ENCODE measurements at regions not wholly inside any gene's neighbourhood (a gene's known extent, or its start where the extent isn't known, plus 50 kb on each side); places are given as distances from the start of the nearest gene placed in this dataset.

DNA sequence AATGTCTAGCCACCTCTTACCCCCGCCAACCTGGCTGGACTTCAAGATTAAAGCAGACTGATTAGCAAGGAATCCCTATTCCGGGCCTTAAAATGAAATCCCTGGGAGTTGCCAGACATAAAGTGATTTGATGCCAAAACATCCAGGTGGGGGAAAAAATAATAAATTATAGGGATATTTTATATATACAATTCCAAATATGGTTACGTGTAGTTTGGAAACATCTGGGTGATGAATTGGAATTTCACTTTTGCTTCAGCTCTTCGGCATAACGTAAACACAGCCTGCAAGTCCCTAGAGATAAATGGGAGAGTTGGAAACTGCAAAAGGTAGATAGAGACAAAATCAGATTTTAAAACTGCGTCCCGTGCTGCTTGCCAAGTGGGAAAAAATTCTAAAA lies 545.5 kb upstream of the MDFIC2 start:
- no peaks in the 10 kb centered on the region for H3K9me3 ChIP-seq
- no peaks in the 10 kb centered on the region for H3K4me1 ChIP-seq
- H3K27ac ChIP-seq: no peak overlapping the region
- peak overlapping the region in 2 of 3 donors; percentile 20 to 30 for H3K4me3 ChIP-seq
- TF ChIP-seq, protein P1, sequence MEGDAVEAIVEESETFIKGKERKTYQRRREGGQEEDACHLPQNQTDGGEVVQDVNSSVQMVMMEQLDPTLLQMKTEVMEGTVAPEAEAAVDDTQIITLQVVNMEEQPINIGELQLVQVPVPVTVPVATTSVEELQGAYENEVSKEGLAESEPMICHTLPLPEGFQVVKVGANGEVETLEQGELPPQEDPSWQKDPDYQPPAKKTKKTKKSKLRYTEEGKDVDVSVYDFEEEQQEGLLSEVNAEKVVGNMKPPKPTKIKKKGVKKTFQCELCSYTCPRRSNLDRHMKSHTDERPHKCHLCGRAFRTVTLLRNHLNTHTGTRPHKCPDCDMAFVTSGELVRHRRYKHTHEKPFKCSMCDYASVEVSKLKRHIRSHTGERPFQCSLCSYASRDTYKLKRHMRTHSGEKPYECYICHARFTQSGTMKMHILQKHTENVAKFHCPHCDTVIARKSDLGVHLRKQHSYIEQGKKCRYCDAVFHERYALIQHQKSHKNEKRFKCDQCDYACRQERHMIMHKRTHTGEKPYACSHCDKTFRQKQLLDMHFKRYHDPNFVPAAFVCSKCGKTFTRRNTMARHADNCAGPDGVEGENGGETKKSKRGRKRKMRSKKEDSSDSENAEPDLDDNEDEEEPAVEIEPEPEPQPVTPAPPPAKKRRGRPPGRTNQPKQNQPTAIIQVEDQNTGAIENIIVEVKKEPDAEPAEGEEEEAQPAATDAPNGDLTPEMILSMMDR (IDR thresholded peaks at IDR 0.05): no peak
- TF ChIP-seq POLR2A (IDR thresholded peaks at IDR 0.05) (no peak), POLR2AphosphoS5 (IDR thresholded peaks at IDR 0.05) (no peak)
- H3K36me3 ChIP-seq: no peaks in the 10 kb centered on the region
- DNase-seq (ENCODE audit: low spot score in 2 of 2): no peak
- H3K27me3 ChIP-seq: no peaks in the 10 kb centered on the region
- intact Hi-C loops (cut with DNase I; ENCODE audit: low total_unique reads): no loop called here

DNA sequence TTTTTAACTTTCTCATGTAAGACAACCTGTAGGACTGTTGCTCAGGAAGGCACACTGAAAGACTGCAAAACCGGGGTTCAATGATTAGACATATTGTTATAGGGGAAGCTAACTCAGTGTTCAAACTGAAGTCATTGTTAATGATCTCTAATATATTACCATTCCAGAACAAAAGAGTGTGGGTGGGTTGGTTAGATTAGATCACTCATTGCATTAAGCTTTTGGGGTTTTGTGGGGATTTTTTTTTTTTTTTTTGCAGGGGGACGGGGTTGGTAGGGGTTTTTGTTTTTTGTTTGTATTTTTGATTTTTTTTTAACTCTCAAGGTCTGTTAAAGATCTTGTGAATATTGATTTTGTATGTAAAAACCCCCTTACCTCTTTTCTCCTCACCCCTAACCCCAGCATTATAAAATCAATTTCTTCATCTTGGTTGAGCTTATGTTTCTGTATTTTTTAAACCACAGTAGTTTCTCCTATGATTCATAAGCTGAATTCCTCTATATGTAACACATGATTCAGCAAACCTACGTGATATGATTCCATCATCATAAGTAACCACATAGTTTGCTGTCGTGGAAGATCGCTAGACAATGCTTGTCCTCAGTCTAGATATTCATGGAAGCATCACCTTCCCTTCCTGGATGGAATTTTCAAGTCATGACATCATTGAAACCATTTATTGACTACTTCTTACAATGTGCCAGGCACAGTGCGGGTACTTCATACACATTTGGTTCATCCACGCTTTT lies 544.1 kb upstream of the MDFIC2 start:
- Histone ChIP-seq H3K27ac (no peak overlapping the region), H3K4me1 (no peaks in the 10 kb centered on the region), H3K9me3 (no peaks in the 10 kb centered on the region), H3K27me3 (no peaks in the 10 kb centered on the region), H3K36me3 (no peaks in the 10 kb centered on the region), H3K4me3 (no peak overlapping the region)
- no peak for DNase-seq (ENCODE audit: low spot score in 2 of 2)
- intact Hi-C loops (cut with DNase I; ENCODE audit: low total_unique reads): no loop called here
- TF ChIP-seq POLR2A (IDR thresholded peaks at IDR 0.05) (no peak), POLR2AphosphoS5 (IDR thresholded peaks at IDR 0.05) (no peak)
- TF ChIP-seq, protein P1 (IDR thresholded peaks at IDR 0.05): no peak

DNA sequence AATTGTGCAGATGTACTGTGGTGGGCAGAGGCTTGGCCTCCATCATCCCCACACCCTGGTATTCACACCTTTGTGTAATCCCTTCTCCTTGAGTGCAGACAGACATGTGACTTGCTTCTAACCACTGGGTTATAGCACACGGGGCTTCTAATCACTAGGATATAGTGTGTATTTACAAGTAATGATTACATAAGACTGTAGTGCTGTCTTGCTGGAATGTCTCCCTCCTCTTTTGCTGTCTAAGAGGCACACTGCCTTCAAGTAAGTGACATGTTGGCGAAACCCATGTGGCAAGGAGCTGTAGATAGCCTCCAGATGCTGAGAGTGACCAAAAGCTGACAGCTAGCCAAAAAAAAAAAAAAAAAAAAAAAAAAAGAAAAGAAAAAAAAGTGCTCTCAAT lies 542.7 kb upstream of the MDFIC2 start:
- TF ChIP-seq POLR2A (IDR thresholded peaks at IDR 0.05) (no peak), POLR2AphosphoS5 (IDR thresholded peaks at IDR 0.05) (no peak)
- TF ChIP-seq, protein P1 (IDR thresholded peaks at IDR 0.05): no peak
- Histone ChIP-seq H3K27ac (no peak overlapping the region), H3K9me3 (no peaks in the 10 kb centered on the region), H3K4me3 (no peak overlapping the region), H3K36me3 (no peaks in the 10 kb centered on the region), H3K27me3 (no peaks in the 10 kb centered on the region), H3K4me1 (no peaks in the 10 kb centered on the region)
- DNase-seq (ENCODE audit: low spot score in 2 of 2): no peak
- intact Hi-C loops (cut with DNase I; ENCODE audit: low total_unique reads): no loop called here

DNA sequence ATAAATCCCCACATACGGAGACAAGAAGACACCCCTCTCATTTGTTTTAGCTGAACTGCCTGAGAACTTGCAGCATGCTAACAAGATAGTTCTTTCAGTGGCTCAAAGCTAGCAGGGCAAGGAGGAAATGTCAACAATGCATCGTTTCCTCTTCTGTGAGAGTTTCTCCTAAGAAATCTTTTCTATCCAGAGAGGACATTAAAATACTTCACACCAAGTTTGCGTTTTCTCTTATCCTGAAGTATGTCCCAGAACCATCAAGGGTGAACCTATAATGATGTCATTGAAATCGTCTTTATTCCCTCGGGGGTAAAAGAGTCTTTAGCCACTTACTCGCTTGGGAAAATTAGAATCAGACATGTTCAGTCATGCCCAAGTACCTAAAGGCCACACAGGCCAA lies 541.7 kb upstream of the MDFIC2 start:
- TF ChIP-seq, protein P1 (IDR thresholded peaks at IDR 0.05): no peak
- TF ChIP-seq POLR2A (IDR thresholded peaks at IDR 0.05): no peak
- TF ChIP-seq POLR2AphosphoS5 (IDR thresholded peaks at IDR 0.05): no peak

DNA sequence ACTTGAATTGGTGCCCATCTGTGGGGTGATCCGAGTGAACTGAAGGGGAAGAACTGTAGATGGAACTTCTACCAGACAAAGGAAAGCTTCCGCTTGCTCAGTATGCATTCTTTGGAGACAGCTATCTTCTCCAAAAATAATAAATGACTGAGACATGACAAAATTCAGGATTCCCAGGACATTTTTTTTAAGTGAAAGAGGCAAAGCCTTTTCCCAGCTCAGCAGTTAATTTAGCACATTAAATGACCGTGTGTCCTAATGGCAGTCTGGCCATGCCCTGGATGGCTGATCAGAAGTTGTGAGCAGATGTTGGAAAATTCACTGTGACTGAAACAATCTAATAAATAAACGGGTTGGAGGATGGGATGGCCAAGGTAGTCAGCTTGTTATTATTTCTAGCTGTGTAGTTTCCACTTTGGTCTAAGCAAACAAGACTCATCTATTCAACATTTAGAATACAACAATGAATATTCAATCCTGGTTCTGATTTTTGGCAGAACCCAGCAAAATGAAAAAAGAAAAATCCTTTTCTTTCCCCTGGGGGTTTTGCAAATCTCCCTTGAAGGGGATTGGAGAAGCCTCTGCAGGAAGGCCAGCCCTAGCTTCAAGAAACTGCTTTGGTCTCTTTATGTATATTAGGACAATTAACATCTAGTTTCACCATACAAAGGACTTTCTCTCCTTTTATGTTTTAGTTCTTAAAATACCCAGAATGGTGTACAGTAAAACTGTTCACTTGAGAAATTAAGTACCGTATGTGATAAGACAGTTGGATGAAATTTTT lies 540.9 kb upstream of the MDFIC2 start:
- no peak for DNase-seq (ENCODE audit: low spot score in 2 of 2)
- no peaks in the 10 kb centered on the region for H3K4me1 ChIP-seq
- H3K36me3 ChIP-seq: no peaks in the 10 kb centered on the region
- H3K27ac ChIP-seq: no peak overlapping the region
- H3K4me3 ChIP-seq: no peak overlapping the region
- intact Hi-C loops (cut with DNase I; ENCODE audit: low total_unique reads): no loop called here
- TF ChIP-seq POLR2A (IDR thresholded peaks at IDR 0.05) (no peak), POLR2AphosphoS5 (IDR thresholded peaks at IDR 0.05) (no peak)
- TF ChIP-seq, protein P1 (IDR thresholded peaks at IDR 0.05): no peak
- H3K9me3 ChIP-seq: no peaks in the 10 kb centered on the region
- H3K27me3 ChIP-seq: no peaks in the 10 kb centered on the region

More for the DNA sequence above, 541.7 kb upstream of the MDFIC2 start:
- no peaks in the 10 kb centered on the region for H3K36me3 ChIP-seq
- no peak overlapping the region for H3K27ac ChIP-seq
- H3K4me1 ChIP-seq: no peaks in the 10 kb centered on the region
- H3K9me3 ChIP-seq: no peaks in the 10 kb centered on the region
- DNase-seq (ENCODE audit: low spot score in 2 of 2): no peak
- H3K4me3 ChIP-seq: no peak overlapping the region
- intact Hi-C loops (cut with DNase I; ENCODE audit: low total_unique reads): no loop called here
- no peaks in the 10 kb centered on the region for H3K27me3 ChIP-seq
